Transverse colon (tissue), 4 donors: ENCODE measurements at regions not wholly inside any gene's neighbourhood (a gene's known extent, or its start where the extent isn't known, plus 50 kb on each side); places are given as distances from the start of the nearest gene placed in this dataset.

Experiments used
- DNase-seq: peaks from one replicate; pipeline ENCODE4 v3.0.0-alpha.2; 2019
- H3K27ac ChIP-seq, 4 donors: fragments of 200-600 bp; sonication (generic); 2 replicates each; pipeline ENCODE4 v1.5.1; 2016 to 2018; ENCODE audit warnings: inconsistent platforms in 4 of 4
- H3K27me3 ChIP-seq: fragments of 200-600 bp; sonication (generic); 2 replicates; pipeline ENCODE4 v1.5.1; 2017; ENCODE audit warnings: inconsistent platforms
- H3K36me3 ChIP-seq, 4 donors: fragments of 200-600 bp; sonication (generic); 2 replicates each; pipeline ENCODE4 v1.5.1; 2017 to 2019; ENCODE audit warnings: inconsistent platforms in 4 of 4
- H3K4me1 ChIP-seq, 4 donors: fragments of 200-600 bp; sonication (generic); 2 replicates each; pipeline ENCODE4 v1.5.1; 2017 to 2020; ENCODE audit warnings: inconsistent platforms in 4 of 4
- H3K4me3 ChIP-seq, 4 donors: fragments of 200-600 bp; sonication (generic); 1 replicate in 1 of 4; 2 replicates in 3 of 4; pipeline versions ENCODE4 v1.5.1 to v1.6.1; 2017 to 2019; ENCODE audit warnings: inconsistent platforms in 4 of 4
- H3K9me3 ChIP-seq, 2 donors: fragments of 200-600 bp; sonication (generic); 2 replicates each; pipeline ENCODE4 v1.5.1; 2017 to 2019; ENCODE audit warnings: inconsistent platforms in 2 of 2
- CTCF ChIP-seq, 5 experiments: fragments of 200-600 bp in 3 of 5; fragments of 450-650 bp in 2 of 5; sonication (generic) in 3 of 5; IDR thresholded peaks; 1 replicate in 2 of 5; 2 replicates in 3 of 5; pipeline ENCODE4 v1.5.1; 2016 to 2017; ENCODE audit warnings: antibody characterized with exemption in 5 of 5, inconsistent platforms in 3 of 5, mild to moderate bottlenecking in 2 of 5, moderate library complexity in 1 of 5
- EP300 ChIP-seq: sonication (generic); formaldehyde crosslinking; IDR thresholded peaks from one replicate; pipeline ENCODE4 v1.6.1; 2017; ENCODE audit warnings: antibody characterized with exemption, low read depth
- POLR2A ChIP-seq: fragments of 450-650 bp; IDR thresholded peaks from one replicate; pipeline ENCODE4 v1.6.1; 2016; ENCODE audit warnings: antibody characterized with exemption, mild to moderate bottlenecking, moderate library complexity
- POLR2AphosphoS5 ChIP-seq, 3 donors: sonication (generic); formaldehyde crosslinking; IDR thresholded peaks; one replicate each; pipeline ENCODE4 v1.6.1; 2016; ENCODE audit warnings: antibody characterized with exemption in 3 of 3
- WGBS, 2 donors: methylation state at CpG; one replicate each; pipeline ENCODE4 v1.1.5; 2018; ENCODE audit warnings: low coverage in 1 of 2; 5-methylcytosine and 5-hydroxymethylcytosine counted together
- in situ Hi-C, 4 donors: fragments of 200-750 bp; cut with MboI; loops; one replicate each; pipeline versions ENCODE4 v1.15.0 to v1.15.1; 2017; ENCODE audit warnings: low sequenced_read_pairs in 3 of 4, low pct_ligation_motif_present in 1 of 4, low pct_unique_long_range_greater_than_20kb in 1 of 4
- intact Hi-C: fragments of 100-400 bp; cut with DNase I; formaldehyde crosslinking; loops from one replicate; pipeline ENCODE4 v1.15.1; 2023; ENCODE audit warnings: low total_unique reads

GRCh38 chr1:163596541-163597258, 274.9 kb downstream of the NUF2 start:
- WGBS, 2 donors = 64 to 78% methylated on average over 5 of the region's 5 CpGs
- Histone ChIP-seq H3K36me3 (no peaks in the 10 kb centered on the region), H3K27ac (no peak overlapping the region), H3K27me3 (no peaks in the 10 kb centered on the region), H3K4me1 (no peaks in the 10 kb centered on the region), H3K9me3 (no peaks in the 10 kb centered on the region), H3K4me3 (no peak overlapping the region)
- in situ Hi-C loops (no loop called here), intact Hi-C loops (no loop called here)
- no peak for DNase-seq
- TF ChIP-seq POLR2A (no peak), POLR2AphosphoS5 (IDR thresholded peaks at IDR 0.05) (no peak), EP300 (no peak), CTCF (IDR thresholded peaks at IDR 0.05) (no peak)

- Histone ChIP-seq H3K4me3 (no peak overlapping the region), H3K9me3 (no peaks in the 10 kb centered on the region), H3K27ac (no peak overlapping the region), H3K36me3 (no peaks in the 10 kb centered on the region), H3K4me1 (no peaks in the 10 kb centered on the region), H3K27me3 (no peaks in the 10 kb centered on the region)
- no peak for DNase-seq
- in situ Hi-C loops (no loop called here), intact Hi-C loops (no loop called here)
- WGBS, 2 donors = 91 to 93% methylated on average over 4 to 6 of the region's 6 CpGs
- no peak for TF ChIP-seq EP300
- TF ChIP-seq POLR2A = no peak
- no peak for TF ChIP-seq CTCF (IDR thresholded peaks at IDR 0.05)
- no peak for TF ChIP-seq POLR2AphosphoS5 (IDR thresholded peaks at IDR 0.05)
Observed at GRCh38 chr1:163604321-163604720, 282.6 kb downstream of the NUF2 start.

GRCh38 chr1:163604896-163605295, 283.1 kb downstream of the NUF2 start:
- intact Hi-C loops = no loop called here
- Histone ChIP-seq H3K9me3 (no peaks in the 10 kb centered on the region), H3K4me3 (no peak overlapping the region), H3K36me3 (no peaks in the 10 kb centered on the region), H3K4me1 (no peaks in the 10 kb centered on the region), H3K27ac (no peak overlapping the region), H3K27me3 (no peaks in the 10 kb centered on the region)
- TF ChIP-seq POLR2AphosphoS5 (IDR thresholded peaks at IDR 0.05) (no peak), CTCF (IDR thresholded peaks at IDR 0.05) (no peak), EP300 (no peak), POLR2A (no peak)
- WGBS, 2 donors = 69 to 78% methylated on average over 3 of the region's 3 CpGs
- in situ Hi-C loops = no loop called here
- DNase-seq = no peak

- no peaks in the 10 kb centered on the region for H3K4me1 ChIP-seq
- intact Hi-C loops (no loop called here), in situ Hi-C loops (no loop called here)
- H3K27me3 ChIP-seq = no peaks in the 10 kb centered on the region
- H3K9me3 ChIP-seq = no peaks in the 10 kb centered on the region
- H3K27ac ChIP-seq = no peak overlapping the region
- DNase-seq = no peak
- TF ChIP-seq POLR2AphosphoS5 (IDR thresholded peaks at IDR 0.05) (no peak), POLR2A (no peak), CTCF (IDR thresholded peaks at IDR 0.05) (no peak), EP300 (no peak)
- H3K4me3 ChIP-seq = no peak overlapping the region
- 92 to 94% methylated on average over 2 of the region's 2 CpGs for WGBS, 2 donors
- no peaks in the 10 kb centered on the region for H3K36me3 ChIP-seq
Observed at GRCh38 chr1:163608979-163609378, 287.2 kb downstream of the NUF2 start.
